ENCODE measurements at regions not wholly inside any gene's neighbourhood (a gene's known extent, or its start where the extent isn't known, plus 50 kb on each side); places are given as distances from the start of the nearest gene placed in this dataset.

DNA sequence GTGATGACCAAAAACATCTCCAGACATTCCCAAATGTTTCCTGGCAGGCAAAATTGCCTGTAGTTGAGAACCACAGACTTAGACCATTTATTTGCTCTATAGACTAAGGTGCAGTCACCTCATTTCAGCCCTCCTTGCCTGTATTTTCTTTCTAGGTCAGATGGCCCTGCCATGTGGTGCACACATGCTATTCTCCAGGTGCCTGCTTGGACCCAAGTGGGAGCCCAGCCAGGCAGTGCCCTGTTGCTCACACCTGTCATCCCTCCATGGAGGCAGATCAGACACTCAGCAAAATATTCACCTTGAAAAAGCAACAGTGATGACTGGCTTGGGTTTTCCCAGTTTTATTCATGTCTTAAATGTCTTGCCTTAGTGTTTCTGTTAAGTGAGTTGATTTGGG, 311.4 kb downstream of the TFAP2C start:
- TF ChIP-seq, protein P1, sequence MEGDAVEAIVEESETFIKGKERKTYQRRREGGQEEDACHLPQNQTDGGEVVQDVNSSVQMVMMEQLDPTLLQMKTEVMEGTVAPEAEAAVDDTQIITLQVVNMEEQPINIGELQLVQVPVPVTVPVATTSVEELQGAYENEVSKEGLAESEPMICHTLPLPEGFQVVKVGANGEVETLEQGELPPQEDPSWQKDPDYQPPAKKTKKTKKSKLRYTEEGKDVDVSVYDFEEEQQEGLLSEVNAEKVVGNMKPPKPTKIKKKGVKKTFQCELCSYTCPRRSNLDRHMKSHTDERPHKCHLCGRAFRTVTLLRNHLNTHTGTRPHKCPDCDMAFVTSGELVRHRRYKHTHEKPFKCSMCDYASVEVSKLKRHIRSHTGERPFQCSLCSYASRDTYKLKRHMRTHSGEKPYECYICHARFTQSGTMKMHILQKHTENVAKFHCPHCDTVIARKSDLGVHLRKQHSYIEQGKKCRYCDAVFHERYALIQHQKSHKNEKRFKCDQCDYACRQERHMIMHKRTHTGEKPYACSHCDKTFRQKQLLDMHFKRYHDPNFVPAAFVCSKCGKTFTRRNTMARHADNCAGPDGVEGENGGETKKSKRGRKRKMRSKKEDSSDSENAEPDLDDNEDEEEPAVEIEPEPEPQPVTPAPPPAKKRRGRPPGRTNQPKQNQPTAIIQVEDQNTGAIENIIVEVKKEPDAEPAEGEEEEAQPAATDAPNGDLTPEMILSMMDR (IDR thresholded peaks at IDR 0.05) = no peak
- TF ChIP-seq ZFX (IDR thresholded peaks at IDR 0.05; ENCODE audit: borderline replicate concordance) = no peak

Measured in 22Rv1 (cell line).